HepG2 (cell line): ENCODE measurements at regions not wholly inside any gene's neighbourhood (a gene's known extent, or its start where the extent isn't known, plus 50 kb on each side); places are given as distances from the start of the nearest gene placed in this dataset.

Source experiments
- ATAC-seq: fragments of 200-7000 bp; cut with Tn5 transposase; 3 replicates; pipeline ENCODE4 v1.9.1; 2020; ENCODE audit warnings: mild to moderate bottlenecking, moderate library complexity
- BruUV-seq: library from RNA; stranded (reverse); fragments of 400-500 nt; replicated peaks from 2 replicates; lab custom pipeline; 2021; lab: Mats Ljungman, UMichigan
- CTCF ChIA-PET: fragments of 300-600 bp; formaldehyde crosslinking; extraction: SDS; loops from one replicate; lab custom pipeline; 2021; ENCODE audit warnings: low total read pairs, inconsistent platforms, low intra/inter-chr PET ratio; lab: Yijun Ruan, JAX
- POLR2A ChIA-PET: fragments of 350-600 bp; sonication (Branson Sonifier 250); formaldehyde crosslinking; loops from one replicate; lab custom pipeline; 2020; ENCODE audit warnings: antibody characterized with exemption, inconsistent platforms; lab: Yijun Ruan, JAX
- DNase-seq: peaks from one replicate; pipeline ENCODE4 v3.0.0-alpha.2; 2015; ENCODE audit warnings: low spot score
- FAIRE-seq: peaks from 3 replicates; lab custom pipeline; 2011; peaks lifted over from hg19 to GRCh38; lab: Jason Lieb, UNC
- H2AFZ ChIP-seq: one replicate; pipeline ENCODE4 v1.6.1; 2011; ENCODE audit warnings: low read length, inconsistent platforms
- H3K27ac ChIP-seq: fragments of 300-600 bp; 3 replicates; pipeline ENCODE4 v1.8.0; 2011; ENCODE audit warnings: mixed run types, mild to moderate bottlenecking, mixed read lengths, low read length, inconsistent platforms; ENCODE audit not compliant: insufficient read depth; ENCODE audit errors: extremely low read length
- H3K27me3 ChIP-seq, 2 experiments: fragments of 200-600 bp in 1 of 2; 2 replicates in 1 of 2; 3 replicates in 1 of 2; pipeline versions ENCODE4 v1.6.0 to v1.8.0; 2011; ENCODE audit warnings: low read length in 2 of 2, mild to moderate bottlenecking in 2 of 2, moderate library complexity in 2 of 2, inconsistent platforms in 1 of 2; ENCODE audit not compliant: insufficient read depth in 2 of 2, control insufficient read depth in 1 of 2
- H3K36me3 ChIP-seq, 2 experiments: fragments of 200-600 bp in 1 of 2; replicated peaks in 1 of 2; 2 replicates in 1 of 2; 3 replicates in 1 of 2; pipeline versions ENCODE4 v1.5.1 to v1.8.0; 2011; ENCODE audit warnings: low read length in 2 of 2, inconsistent platforms in 1 of 2; ENCODE audit not compliant: insufficient read depth in 2 of 2, control insufficient read depth in 1 of 2
- H3K4me1 ChIP-seq: 2 replicates; pipeline ENCODE4 v1.5.1; 2012; ENCODE audit warnings: low read length, inconsistent platforms; ENCODE audit not compliant: insufficient read depth
- H3K4me2 ChIP-seq: 2 replicates; pipeline ENCODE4 v1.6.0; 2011; ENCODE audit warnings: low read depth, low read length, inconsistent platforms
- H3K4me3 ChIP-seq, 3 experiments: fragments of 200-600 bp in 1 of 3; sonication (generic), shearing (Covaris generic) in 1 of 3; replicated peaks in 1 of 3; 2 replicates each; pipeline ENCODE4 v1.5.1; 2011 to 2016; ENCODE audit warnings: low read length in 3 of 3, inconsistent platforms in 2 of 3, low read depth in 2 of 3, mild to moderate bottlenecking in 2 of 3, control low read depth in 1 of 3, mixed read lengths in 1 of 3; ENCODE audit not compliant: insufficient read depth in 1 of 3
- H3K79me2 ChIP-seq: one replicate; pipeline ENCODE4 v1.6.1; 2011; ENCODE audit warnings: low read length, inconsistent platforms; ENCODE audit not compliant: insufficient read depth
- H3K9ac ChIP-seq: 2 replicates; pipeline ENCODE4 v1.6.0; 2011; ENCODE audit warnings: mild to moderate bottlenecking, low read depth, low read length, inconsistent platforms; ENCODE audit not compliant: insufficient read depth
- H3K9me3 ChIP-seq: 2 replicates; pipeline ENCODE4 v1.5.1; 2012; ENCODE audit warnings: mild to moderate bottlenecking, low read length
- H4K20me1 ChIP-seq: 2 replicates; pipeline ENCODE4 v1.6.0; 2011; ENCODE audit warnings: inconsistent platforms, mild to moderate bottlenecking, low read length, moderate library complexity; ENCODE audit not compliant: insufficient read depth
- GTF2F1 ChIP-seq: fragments of 150-350 bp; IDR thresholded peaks from 2 replicates; pipeline ENCODE4 v1.6.1; 2014; ENCODE audit warnings: low read length
- LRRFIP1 ChIP-seq: sonication (generic); formaldehyde crosslinking; conservative IDR thresholded peaks from 2 replicates; pipeline ENCODE4 v1.4.0; 2020; ENCODE audit warnings: missing genetic modification reagents
- MAFF ChIP-seq: IDR thresholded peaks from 2 replicates; pipeline ENCODE4 v1.6.1; 2011; ENCODE audit warnings: low read depth, low read length, improper control_type of control experiment
- MAFK ChIP-seq, 2 experiments: IDR thresholded peaks in 1 of 2; conservative IDR thresholded peaks in 1 of 2; 2 replicates each; pipeline ENCODE4 v1.6.1; 2011; ENCODE audit warnings: improper control_type of control experiment in 2 of 2, low read length in 2 of 2
- PAXIP1 ChIP-seq: sonication (generic); formaldehyde crosslinking; conservative IDR thresholded peaks from 2 replicates; pipeline ENCODE4 v1.4.0; 2020; ENCODE audit warnings: mild to moderate bottlenecking, missing genetic modification reagents, moderate library complexity
- ZC3H13 ChIP-seq: sonication (generic); formaldehyde crosslinking; IDR thresholded peaks from 2 replicates; pipeline ENCODE4 v1.8.1; 2023; ENCODE audit warnings: mild to moderate bottlenecking, missing genetic modification reagents, moderate library complexity
- ZNF383 ChIP-seq: sonication (generic); formaldehyde crosslinking; IDR thresholded peaks from 2 replicates; pipeline ENCODE4 v1.4.0; 2020; ENCODE audit warnings: missing genetic modification reagents, mild to moderate bottlenecking, borderline replicate concordance
- ZNF607 ChIP-seq: sonication (generic); formaldehyde crosslinking; IDR thresholded peaks from 2 replicates; pipeline ENCODE4 v1.5.1; 2020; ENCODE audit warnings: missing genetic modification reagents, mild to moderate bottlenecking, borderline replicate concordance
- WGBS: methylation state at CpG from one replicate; pipeline ENCODE4 v1.1.6; 2017; ENCODE audit warnings: low lambda C conversion rate; 5-methylcytosine and 5-hydroxymethylcytosine counted together
- in situ Hi-C: cut with HindIII; loops from 2 replicates; pipeline ENCODE4 v1.10.0; 2017; ENCODE audit warnings: low pct_unique_long_range_greater_than_20kb; ENCODE audit not compliant: extremely low pct_ligation_motif_present
- intact Hi-C: fragments of 100-400 bp; cut with micrococcal nuclease; formaldehyde crosslinking; loops from one replicate; pipeline ENCODE4 v1.10.0; 2022; ENCODE audit not compliant: unreplicated experiment

- H3K9ac ChIP-seq = no peak overlapping the region
- CTCF ChIA-PET = no interaction called here
- H3K9me3 ChIP-seq = no peaks in the 10 kb centered on the region
- no peaks in the 10 kb centered on the region for H3K27me3 ChIP-seq
- H3K4me3 ChIP-seq = no peak overlapping the region
- intact Hi-C loops (no loop called here), in situ Hi-C loops (no loop called here)
- TF ChIP-seq ZNF383 (CRISPR knock-in tag) = no peak
- peak; percentile 95 to 97 for TF ChIP-seq MAFK (conservative IDR thresholded peaks at IDR 0.05 in 1 of 2, IDR thresholded peaks at IDR 0.05 in 1 of 2; ENCODE audit: low read length in 2 of 2)
- no peak for TF ChIP-seq LRRFIP1 (CRISPR knock-in tag)
- TF ChIP-seq ZNF607 = no peak
- no peak for TF ChIP-seq GTF2F1
- TF ChIP-seq MAFF = peak; percentile 95
- no peak for TF ChIP-seq PAXIP1 (CRISPR knock-in tag)
- TF ChIP-seq ZC3H13 = no peak
- BruUV-seq = no TSS peak
- 2% methylated on average over 1 of the region's 1 CpG for WGBS
- ATAC-seq = no peak
- no peak overlapping the region for H3K27ac ChIP-seq
- H3K79me2 ChIP-seq = no peaks in the 10 kb centered on the region
- no peak overlapping the region for H2AFZ ChIP-seq
- no peak for FAIRE-seq
- DNase-seq = no peak
- H3K4me1 ChIP-seq = no peaks in the 10 kb centered on the region
- POLR2A ChIA-PET = no interaction called here
- H4K20me1 ChIP-seq = no peaks in the 10 kb centered on the region
- no peaks in the 10 kb centered on the region for H3K36me3 ChIP-seq
- H3K4me2 ChIP-seq = no peak overlapping the region
Measured at GRCh38 chr7:38060637-38061036, 117.4 kb upstream of the STARD3NL start.
